Daoy (cell line): ENCODE measurements at regions not wholly inside any gene's neighbourhood (a gene's known extent, or its start where the extent isn't known, plus 50 kb on each side); places are given as distances from the start of the nearest gene placed in this dataset.
"Not testable (repeated sequence)": the region's sequence is repeated elsewhere in the genome, so short reads cannot be mapped to it uniquely, and the experiment has no call there.

Experiments used
- DNase-seq: peaks from one replicate; pipeline ENCODE4 v3.0.0-alpha.2; 2015; ENCODE audit warnings: low read depth

GRCh38 chr18:997499-997898 lies 92.8 kb downstream of the ADCYAP1 start:
- no peak for DNase-seq

- no peak for DNase-seq
Measured at GRCh38 chr18:998936-999335, 94.3 kb downstream of the ADCYAP1 start.

DNA sequence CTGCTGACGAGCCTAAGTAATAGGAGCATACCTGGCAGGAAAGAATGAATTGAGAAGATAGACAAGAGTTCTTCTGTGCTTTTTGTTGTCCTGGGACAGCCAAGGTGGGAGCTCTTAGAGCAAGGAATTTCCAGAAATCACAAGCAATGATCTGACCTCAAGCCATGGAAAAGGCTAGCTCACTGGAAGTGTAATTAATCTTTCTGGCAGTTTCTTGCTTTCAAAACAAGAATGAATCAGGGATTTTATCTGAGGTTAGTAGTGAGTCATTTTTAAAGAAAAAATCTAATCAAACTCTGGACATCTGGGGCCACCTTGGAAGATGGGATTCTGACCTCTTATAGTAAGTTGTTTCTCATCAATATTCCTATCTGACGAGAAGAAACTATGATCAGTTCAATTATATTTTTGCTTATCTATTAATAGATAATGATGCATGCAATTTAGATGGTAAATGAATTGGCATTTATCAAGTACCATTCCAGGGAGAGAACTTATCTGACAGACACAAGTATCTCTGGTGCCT lies 98.0 kb downstream of the ADCYAP1 start:
- DNase-seq, result peak; percentile 36

DNA sequence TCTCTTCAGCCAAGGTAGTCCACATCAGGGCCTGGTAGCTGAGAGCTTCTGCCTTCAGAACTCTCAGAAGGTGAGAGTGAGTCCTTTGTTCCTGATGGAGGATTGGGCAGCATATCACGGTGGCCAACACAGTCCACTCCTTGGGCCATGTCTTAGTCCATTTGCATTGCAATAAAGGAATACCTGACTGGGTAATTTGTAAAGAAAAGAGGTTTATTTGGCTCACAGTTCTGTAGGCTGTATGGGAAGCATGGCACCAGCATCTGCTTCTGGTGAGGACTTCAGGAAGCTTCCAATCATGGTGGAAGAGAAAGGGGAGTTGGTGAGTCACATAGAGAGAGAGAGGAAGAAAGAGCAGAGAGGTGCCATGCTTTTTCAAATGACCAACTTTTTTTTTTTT lies 98.8 kb downstream of the ADCYAP1 start:
- DNase-seq, result no peak

DNA sequence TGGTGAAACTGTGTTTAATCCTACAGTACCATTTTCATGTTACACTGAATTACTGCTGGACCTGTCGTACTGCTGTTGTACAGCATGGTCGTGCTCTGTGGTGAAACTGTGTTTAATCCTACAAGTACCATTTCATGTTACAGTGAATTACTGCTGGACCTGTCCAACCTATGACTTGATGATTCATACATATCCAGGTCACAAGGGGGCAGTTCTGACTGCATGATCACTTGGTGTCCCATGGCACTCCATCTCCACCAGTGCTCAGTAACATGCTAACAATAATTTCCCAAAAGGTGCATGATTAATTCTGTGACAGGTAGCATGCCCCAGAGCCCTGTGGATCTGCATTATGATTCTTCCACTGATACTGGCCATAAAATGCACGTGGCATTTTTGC lies 101.6 kb downstream of the ADCYAP1 start:
- no peak for DNase-seq

- no peak for DNase-seq
Measured at GRCh38 chr18:1006965-1007364, 102.3 kb downstream of the ADCYAP1 start.

- no peak for DNase-seq
Measured at GRCh38 chr18:1011349-1011748, 106.7 kb downstream of the ADCYAP1 start.

- no peak for DNase-seq
Measured at GRCh38 chr18:1012775-1013174, 108.1 kb downstream of the ADCYAP1 start.

GRCh38 chr18:1013951-1014350 lies 109.3 kb downstream of the ADCYAP1 start:
- DNase-seq, result no peak

DNA sequence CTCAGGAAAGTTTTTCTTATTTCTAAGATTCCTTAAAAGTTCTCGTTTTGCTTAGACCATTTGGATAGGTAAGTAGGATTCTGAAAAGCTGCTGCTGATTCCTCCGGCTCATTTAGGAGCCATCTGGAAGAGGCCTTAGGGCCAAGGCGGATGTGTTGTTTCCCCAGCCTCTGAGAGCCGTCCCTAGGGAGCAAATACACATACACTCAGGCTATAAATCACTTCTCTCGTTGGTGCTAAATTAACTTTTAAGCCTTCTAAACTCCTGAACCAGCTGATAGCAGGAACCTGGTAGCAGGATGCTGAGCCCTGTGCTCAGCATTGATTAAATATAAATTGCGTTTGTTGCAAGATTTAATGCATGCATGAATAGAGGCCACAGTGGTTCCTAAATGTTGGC lies 109.8 kb downstream of the ADCYAP1 start:
- peak; percentile 22 for DNase-seq

DNA sequence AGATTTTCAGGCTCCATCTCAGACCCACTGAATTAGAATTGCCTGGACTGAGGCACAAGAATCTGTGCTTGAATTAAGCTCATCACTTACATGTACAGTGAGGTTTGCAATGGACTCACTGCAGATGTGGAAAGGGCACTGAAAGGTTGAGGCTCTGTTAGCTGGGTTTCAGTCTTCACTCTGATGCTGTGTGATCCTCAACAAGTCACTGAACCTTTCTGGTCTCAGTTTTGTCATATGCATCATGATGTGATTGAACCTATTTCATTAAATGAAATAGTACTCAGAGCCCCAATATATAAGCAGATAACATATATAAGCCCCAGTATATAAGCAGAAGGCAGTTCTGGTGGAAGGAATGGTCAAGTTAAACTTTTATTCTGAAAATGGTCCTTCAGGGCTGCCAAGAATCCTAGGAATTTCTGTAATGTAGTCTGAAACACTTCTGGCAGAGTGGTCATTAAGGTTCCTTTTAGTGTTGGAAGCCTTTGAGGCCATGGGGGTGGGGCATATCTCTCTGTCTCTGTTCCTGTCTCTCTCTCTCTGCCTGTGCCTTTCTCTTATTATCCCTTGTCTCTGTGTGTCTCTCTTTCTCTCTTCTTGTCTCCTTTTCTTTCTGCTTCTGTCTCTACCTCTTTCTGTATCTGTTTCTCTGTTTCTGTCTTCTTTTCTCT lies 110.4 kb downstream of the ADCYAP1 start:
- peak; percentile 37 for DNase-seq

GRCh38 chr18:1015777-1016176 lies 111.1 kb downstream of the ADCYAP1 start:
- no peak for DNase-seq

GRCh38 chr18:1017227-1018058 lies 112.8 kb downstream of the ADCYAP1 start:
- DNase-seq, result peak; percentile 25

- DNase-seq, result peak; percentile 48
Measured at GRCh38 chr18:1018181-1018681, 113.6 kb downstream of the ADCYAP1 start.

- DNase-seq, result no peak
Measured at GRCh38 chr18:1019191-1019590, 114.5 kb downstream of the ADCYAP1 start.

DNA sequence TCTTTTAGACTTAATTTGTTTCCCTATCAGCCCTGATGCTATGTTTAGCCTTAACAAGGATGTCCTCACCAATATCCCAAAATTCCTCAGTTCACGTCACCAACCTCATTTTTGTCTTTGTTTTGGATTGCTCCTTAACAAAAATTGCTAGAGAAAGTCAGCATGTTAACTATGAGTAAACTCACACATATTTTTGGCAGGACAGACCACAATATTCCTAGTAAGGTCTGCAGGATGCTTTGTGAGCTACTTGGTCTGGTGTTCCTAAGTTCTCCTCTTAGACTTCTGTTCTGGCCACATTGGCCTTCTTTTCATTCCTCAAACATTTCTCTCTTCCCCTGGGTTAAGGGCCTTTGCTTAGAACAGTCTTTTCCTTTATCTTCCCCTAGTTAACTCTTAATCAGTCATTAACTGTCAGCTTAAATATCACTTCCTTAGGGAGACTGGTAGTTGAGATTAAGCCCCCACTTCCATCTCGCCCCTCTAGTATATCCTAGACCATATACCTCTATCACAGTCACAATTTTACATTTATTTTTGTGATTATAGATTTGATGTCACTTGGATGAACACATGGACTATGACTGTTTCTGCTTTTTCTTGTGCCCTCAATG lies 116.2 kb downstream of the ADCYAP1 start:
- no peak for DNase-seq

DNA sequence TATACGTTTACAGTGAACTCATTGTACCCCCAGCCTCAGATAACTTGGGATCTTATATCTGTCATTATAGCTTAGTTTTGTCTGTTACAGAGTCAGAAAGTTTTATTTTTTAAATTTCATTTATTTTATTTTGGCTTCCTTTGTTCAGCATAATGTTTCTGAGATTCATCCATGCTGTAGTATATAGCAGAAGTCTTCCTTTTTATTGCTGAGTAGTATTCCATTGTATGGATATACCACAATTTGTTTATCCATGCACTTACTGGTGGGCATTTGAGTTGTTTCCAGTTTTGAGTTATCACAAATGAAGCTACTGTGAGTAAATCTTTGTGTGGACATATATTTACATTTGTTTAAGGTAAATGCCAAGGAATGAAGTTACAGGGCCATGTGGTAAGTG lies 122.3 kb downstream of the ADCYAP1 start:
- no peak for DNase-seq

DNA sequence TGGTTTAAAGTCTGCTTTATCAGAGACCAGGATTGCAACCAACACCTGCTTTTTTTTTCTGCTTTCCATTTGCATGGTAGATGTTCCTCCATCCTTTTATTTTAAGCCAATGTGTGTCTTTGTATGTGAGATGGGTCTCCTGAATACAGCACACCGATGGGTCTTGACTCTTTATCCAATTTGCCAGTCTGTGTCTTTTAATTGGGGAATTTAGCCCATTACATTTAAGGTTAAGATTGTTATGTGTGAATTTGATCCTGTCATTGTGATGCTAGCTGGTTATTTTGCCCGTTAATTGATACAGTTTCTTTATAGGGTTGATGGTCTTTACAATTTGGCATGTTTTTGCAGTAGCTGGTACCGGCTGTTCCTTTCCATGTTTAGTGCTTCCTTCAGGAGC lies 128.4 kb downstream of the ADCYAP1 start:
- DNase-seq, result not testable (repeated sequence)

DNA sequence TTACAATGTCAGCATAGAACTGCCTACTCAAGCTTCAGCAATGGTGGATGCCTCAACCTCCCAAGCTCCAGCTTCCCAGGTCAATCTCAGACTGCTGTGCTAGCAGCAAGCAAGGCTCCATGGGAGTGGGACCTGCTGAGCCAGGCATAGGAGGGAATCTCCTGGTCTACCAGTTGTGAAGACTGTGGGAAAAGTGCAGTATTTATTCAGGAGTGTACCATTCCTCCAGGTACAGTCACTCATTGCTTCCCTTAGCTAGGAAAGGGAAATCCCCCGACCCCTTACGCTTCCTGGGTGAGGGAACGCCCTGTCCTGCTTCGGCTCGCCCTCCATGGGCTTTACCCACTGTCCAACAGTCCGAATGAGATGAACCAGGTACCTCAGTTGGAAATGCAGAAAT lies 130.3 kb downstream of the ADCYAP1 start:
- DNase-seq, result peak; percentile 10

GRCh38 chr18:1036926-1037325 lies 132.3 kb downstream of the ADCYAP1 start:
- DNase-seq, result no peak

GRCh38 chr18:1037776-1038175 lies 133.1 kb downstream of the ADCYAP1 start:
- no peak for DNase-seq

GRCh38 chr18:1039421-1039820 lies 134.8 kb downstream of the ADCYAP1 start:
- DNase-seq, result no peak
